ENCODE measurements at regions not wholly inside any gene's neighbourhood (a gene's known extent, or its start where the extent isn't known, plus 50 kb on each side); places are given as distances from the start of the nearest gene placed in this dataset.

GRCh38 chr3:34090876-34091275 is 292.4 kb downstream of the PDCD6IP start:
- TF ChIP-seq POLR2A (IDR thresholded peaks at IDR 0.05; ENCODE audit: low read depth, low read length) (no peak), POLR2AphosphoS5 (IDR thresholded peaks at IDR 0.05; ENCODE audit: low read depth, low read length) (no peak), POU2F2 (IDR thresholded peaks at IDR 0.05; ENCODE audit: low read depth, low read length) (no peak), PAX5 (IDR thresholded peaks at IDR 0.05; ENCODE audit: insufficient read depth, low read length, severe bottlenecking) (no peak)
